SK-N-DZ (cell line): ENCODE measurements at regions not wholly inside any gene's neighbourhood (a gene's known extent, or its start where the extent isn't known, plus 50 kb on each side); places are given as distances from the start of the nearest gene placed in this dataset.

Experiments used
- DNase-seq: peaks from one replicate; pipeline ENCODE4 v3.0.0-alpha.2; 2015; ENCODE audit warnings: low spot score

- DNase-seq: no peak
Observed at GRCh38 chr4:99714179-99714578, 56.6 kb upstream of the C4orf54 start.

- DNase-seq: no peak
Observed at GRCh38 chr4:99712530-99712929, 54.9 kb upstream of the C4orf54 start.

- no peak for DNase-seq
Observed at GRCh38 chr4:99712099-99712498, 54.5 kb upstream of the C4orf54 start.

GRCh38 chr4:99711657-99712056, 54.0 kb upstream of the C4orf54 start:
- no peak for DNase-seq

GRCh38 chr4:99710681-99711345, 53.2 kb upstream of the C4orf54 start:
- no peak for DNase-seq

GRCh38 chr4:99710020-99710419, 52.4 kb upstream of the C4orf54 start:
- no peak for DNase-seq

- no peak for DNase-seq
Observed at GRCh38 chr4:99708551-99708950, 50.9 kb upstream of the C4orf54 start.
